HG03139 (cell line): ENCODE measurements at regions not wholly inside any gene's neighbourhood (a gene's known extent, or its start where the extent isn't known, plus 50 kb on each side); places are given as distances from the start of the nearest gene placed in this dataset.

ENCODE experiments used
- ATAC-seq: cut with Tn5 transposase; IDR thresholded peaks from one replicate; pipeline ENCODE4 v1.9.1; 2021; ENCODE audit not compliant: unreplicated experiment

DNA sequence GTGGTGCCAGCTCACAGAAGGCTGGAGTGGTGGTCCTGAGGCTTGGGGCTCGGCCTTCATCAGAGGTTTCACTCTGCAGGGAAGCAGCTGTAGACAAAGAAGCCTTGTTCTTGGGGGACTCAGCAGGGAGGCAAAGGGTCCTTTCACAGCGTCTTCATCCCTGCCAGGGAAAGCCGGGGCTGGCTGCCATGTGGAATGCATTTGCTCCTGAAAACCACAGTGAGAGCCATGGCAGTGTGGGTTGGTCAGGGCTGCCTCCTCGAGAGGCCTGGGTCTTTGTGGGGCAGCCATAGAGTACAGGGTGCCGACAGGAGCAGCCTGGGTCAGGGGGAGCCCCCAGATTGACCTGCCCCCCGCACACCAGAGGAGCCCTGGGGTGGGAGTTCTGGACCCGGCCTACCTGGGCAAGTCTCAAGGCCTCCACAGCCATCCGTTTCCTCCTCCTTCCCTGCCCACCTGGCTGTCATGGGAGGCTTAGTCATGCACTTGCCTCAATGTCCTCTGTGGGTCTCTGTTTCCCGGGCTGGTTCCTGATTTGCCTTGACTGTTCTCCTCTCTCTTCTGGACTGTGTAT is 144.0 kb downstream of the CDC5L start:
- no peak for ATAC-seq

DNA sequence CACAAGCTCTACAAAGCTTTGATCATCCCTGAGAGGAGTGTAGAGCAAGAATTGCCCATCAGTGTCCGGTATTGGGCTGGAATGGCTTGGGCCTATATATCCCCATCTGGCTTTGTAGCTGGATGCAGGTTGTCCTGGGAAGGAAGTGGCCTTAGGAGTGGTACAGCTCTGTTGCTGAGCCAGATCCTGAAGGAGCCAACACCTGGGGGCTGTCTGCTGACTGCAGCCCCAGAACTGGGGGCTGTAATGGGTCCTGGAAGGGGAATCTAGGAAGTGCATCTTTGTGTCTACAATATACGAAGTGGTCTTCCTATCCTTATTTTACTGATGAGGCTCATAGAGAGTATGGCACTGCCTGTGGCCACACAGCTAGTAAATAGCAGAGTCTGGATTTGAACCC is 145.9 kb downstream of the CDC5L start:
- ATAC-seq = no peak

DNA sequence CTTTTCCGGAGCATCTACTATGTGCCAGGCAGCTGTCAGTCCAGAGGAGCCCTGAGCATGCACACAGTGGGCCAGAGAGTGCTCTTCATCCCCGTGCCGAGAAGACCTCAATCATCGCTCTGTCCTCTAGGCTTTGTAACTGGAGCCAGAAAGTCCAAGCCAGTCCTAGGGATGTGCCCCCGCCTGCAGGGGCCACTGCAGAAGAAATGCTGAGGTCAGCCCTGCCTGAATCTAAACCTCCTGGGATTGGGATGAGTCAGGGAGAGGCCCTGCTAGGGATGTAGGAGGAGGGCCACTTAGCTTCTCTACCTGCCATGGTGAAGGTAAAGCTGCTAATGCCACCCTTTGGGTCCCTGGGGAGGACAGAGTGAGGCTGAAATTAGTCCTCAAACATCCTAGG is 146.8 kb downstream of the CDC5L start:
- no peak for ATAC-seq

DNA sequence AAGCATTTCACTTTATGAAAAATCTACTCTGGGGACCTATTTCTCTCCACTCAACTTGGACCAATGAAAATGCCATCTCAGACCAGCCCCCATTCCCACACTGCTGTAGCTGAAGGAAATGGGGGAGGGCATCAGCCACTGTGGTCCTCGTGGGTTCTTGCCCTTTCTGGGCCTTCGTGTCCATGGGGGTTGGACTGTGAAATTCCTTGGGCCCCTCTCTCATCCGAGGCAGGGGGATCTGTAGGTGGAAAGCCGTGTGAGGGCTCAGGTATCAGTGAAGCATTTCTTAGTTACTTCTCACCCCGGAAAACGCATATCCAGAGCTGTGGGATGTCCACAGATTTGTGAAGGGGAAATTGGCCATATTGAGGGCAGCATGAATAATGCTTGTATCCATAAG is 147.9 kb downstream of the CDC5L start:
- no peak for ATAC-seq

DNA sequence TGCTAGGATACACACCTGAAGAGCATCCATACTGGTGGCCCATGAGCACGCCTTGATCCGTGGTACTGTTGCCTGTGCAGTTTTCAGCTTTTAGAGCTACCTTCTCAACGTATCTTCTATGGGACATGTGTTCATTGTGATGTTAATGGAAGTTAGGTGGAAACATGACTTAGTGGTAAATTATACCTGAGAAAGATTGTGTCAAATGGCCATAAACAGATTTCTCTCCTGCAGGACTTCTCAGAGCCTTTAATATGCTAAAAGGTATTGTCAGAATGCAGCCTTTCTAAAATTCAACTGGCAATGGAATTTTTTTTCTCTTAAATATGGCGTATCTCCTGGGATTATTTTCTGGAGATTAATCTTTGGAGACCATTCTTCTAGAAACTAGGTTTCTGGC is 148.5 kb downstream of the CDC5L start:
- ATAC-seq = no peak

DNA sequence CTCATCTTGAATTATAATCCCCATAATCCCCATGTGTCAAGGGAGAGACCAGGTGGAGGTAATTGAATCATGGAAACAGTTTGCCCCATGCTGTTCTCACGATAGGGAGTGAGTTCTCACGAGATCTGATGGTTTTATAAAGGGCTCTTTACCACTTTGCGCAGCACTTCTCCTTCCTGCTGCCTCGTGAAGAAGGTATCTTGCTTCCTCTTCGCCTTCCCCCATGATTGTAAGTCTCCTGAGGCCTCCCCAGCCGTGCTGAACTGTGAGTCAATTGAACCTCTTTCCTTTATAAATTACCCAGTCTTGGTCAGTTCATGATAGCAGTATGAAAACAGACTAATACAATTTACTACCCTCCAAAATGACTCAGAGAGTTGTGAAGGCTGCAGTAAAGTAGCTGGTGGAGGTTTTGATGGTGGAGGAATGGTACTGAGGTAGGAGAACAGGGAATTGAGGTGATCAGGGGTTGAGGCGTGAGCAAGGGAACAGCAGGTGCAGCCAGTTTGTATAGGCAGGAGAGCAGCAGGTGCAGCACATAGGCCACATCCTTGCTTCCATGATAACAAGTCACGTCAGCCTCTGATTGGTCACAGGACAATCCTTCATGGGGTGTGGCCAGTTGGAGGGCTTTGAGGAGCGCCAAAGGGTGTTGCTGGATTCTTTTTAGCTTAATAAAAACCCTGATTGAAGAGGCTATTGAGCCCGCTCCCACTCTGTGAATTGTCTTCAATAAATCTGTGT is 150.0 kb downstream of the CDC5L start:
- ATAC-seq = no peak

DNA sequence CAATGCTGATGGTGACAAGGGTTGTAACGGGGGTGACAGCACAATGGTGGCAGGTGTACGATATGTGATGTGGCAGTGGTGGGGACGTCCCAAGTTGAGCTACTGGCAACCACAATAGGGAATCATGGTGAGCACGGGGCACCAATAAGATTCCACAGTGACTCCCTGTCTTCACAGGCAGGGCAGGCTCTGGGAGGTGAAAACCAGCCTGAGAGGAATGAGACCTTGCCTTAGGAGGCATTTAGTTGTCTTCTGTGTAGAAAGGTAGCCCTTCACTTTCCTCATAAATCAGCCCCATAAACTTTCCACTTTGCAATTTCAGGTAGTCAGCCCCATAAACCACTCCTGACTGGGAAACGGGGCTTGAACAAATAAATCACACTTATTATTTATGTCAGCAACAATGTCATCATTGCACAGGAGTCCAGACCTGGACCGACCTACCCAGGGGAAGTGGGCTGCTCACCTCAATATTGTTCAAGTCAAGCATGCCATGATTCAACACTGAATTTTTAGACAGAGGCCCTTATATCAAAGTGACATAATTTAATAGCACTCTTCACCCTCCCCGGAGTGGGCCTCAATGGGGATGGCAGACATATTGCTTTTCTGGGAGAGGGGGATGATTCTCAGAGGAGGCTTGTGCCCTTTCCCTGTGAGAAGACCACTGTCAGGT is 150.8 kb downstream of the CDC5L start:
- no peak for ATAC-seq

DNA sequence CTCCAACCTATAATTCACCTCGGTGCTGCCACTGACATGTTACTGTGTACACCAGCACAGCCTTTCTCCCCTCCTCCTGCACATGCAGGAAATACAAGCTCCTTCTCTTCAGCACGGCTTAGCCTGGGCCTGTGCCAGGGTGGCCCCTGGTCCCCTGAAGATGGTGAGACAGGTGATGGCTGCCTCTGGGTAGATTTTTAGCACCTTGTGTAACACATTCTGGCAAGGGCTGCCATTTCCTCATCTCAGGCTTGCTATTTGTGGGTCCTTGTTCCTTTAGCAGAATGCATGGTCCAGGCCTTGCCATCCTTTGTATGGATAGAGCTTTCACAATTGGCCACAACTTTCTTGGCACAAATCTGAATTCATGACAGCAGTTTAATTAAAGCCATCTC is 151.3 kb downstream of the CDC5L start:
- ATAC-seq = no peak

DNA sequence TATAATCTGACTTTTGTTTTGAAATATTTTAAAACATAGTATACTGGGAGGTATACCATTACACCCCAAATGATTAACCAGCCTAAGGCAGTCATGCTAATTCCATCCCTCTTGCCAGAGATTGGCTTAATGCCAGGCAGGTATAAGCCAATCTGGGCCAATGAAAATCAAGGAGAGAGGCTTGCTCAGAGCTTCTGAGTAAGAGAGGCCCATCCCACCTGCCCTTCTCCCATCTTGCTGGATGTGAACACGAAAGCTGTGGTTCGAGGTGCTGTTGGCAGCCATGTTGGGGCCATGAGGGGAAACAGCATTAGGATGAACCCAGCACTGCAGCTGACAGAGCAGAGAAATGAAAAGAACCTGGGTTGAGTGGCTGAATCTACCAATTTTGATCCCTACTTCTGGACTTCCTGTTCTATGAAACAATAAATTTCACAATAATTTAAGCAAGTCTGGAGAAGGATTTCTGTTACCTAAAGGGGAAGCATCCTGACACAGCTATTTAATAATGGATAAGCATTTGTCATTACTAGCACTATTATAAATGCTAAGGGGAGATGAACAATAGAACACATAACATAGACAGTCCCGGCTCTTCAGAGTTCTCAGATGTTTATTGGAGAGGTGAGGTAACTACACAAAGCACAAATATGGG is 152.3 kb downstream of the CDC5L start:
- no peak for ATAC-seq

DNA sequence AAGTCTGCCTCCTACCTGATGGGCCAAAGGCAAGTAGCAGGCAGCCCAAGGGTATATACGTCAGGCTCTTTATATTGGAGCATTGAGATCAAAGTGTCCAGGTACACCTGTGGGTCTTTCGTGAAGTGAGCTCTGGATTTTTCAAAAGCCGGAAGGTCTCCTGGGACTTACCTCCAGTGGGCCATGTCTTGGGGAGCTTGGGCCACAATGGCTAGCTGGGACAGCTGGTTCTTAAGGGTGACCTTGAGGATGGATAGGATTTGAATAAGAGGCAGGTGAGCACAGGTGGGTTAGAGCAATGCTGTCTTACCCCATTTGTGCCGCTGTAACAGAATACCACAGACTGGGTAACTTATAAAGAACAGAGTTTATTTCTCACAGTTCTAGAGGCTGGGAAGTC is 153.4 kb downstream of the CDC5L start:
- ATAC-seq = no peak

DNA sequence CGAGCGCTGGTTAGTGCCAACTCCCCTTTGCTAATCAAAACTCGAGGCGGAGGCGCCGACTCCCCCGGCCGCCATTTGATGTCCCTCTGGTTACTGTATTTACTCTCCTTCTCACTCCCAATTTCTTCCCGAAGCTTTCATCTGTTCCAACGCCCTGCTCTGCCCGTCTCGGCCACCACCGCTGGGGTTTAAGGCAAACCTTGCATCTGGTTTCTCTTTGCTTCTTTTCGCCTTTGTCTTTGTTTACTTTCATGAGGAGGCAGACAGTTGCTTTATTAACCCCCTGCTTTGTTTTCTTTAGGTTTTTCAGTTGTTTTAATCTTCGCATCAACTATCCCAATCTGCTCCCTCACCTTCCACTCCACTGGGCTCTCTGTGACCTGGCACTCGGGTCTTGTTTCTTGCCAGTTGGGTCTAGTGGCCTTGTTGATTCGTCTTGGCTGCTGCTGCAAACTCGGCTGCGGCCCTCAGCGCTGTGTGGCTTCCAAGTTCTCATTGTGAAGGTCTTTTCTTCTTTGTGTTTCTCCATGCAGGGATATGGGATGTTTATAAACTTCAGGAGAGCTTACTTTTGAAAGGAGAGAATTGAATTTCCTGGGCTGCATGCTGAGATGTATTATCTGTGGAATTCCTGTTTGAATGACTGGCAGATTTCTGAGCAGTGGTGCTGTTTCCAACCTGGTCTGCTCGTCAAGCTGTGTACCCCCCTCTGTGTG is 155.1 kb downstream of the CDC5L start:
- no peak for ATAC-seq

DNA sequence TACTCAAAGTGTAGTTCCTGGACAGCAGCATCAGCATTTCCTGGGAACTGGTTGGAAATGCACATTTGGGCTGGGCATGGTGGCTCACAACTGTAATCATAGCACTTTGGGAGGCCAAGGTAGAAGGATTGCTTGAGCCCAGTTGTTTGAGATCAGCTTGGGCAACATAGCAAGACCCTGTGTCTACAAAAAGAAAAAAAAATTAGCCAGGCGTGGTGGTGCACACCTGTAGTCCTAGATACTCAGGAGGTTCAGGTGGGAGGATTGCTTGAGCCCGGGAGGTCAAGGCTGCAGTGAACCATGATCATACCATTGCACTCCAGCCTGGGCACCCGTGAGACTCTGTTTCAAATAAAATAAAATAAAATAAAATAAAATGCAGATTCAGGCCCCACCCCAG is 156.2 kb downstream of the CDC5L start:
- no peak for ATAC-seq

DNA sequence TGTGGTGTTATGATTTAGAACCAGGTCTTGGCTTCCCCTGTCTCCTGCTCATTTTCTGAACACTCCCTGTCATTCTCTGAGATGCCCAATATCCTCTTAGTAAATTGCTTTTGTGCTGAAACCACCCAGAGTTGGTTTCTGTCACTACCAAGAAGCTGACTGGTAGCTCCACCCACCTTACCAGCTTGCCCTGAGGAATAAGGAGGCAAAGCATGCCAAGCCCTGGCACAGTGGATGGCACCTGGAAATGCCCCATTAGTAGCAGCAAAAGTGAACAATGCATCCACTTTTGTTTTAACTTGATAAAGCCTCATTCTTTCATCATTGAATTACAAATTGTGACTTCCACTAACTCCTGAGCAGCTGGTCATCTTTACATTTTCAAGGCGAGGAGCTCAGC is 157.7 kb downstream of the CDC5L start:
- no peak for ATAC-seq

DNA sequence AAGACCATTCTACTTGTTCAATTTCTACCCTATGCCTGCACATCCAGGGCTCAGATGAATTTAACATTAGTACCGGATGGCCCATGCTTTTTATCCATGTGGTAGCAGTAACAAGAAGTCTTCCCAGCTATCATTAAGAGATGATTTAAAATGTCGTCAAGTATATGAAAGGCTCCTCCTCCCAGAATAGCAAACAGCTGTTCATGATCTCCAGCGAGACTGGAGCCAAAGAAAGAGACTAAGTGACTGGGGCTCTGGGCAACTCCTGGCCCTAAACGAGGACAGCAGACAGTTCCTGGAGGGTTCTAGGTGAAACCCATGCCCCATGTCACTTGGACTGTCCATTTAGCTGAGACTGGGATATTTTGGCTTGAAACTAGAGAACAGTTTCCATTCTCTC is 160.8 kb downstream of the CDC5L start:
- no peak for ATAC-seq

DNA sequence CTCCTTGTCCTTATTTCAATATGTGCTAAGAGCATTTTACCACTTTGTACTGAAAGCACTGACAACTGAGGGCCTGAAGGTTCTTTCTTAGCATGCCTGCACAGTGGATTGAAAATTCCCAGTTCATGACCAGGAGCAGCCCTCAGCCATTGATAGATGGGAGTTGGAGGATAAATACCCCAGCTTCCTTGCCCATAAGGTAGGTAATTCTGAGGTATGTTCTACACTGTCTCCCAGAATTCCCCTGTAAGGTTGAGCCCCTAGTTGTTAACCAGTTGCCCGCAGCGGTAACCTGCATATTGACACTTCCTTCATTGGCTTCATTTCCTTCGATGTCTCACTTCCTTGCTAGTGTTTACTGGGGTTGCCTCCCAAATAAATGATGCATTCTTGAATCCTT is 162.0 kb downstream of the CDC5L start:
- ATAC-seq = no peak

DNA sequence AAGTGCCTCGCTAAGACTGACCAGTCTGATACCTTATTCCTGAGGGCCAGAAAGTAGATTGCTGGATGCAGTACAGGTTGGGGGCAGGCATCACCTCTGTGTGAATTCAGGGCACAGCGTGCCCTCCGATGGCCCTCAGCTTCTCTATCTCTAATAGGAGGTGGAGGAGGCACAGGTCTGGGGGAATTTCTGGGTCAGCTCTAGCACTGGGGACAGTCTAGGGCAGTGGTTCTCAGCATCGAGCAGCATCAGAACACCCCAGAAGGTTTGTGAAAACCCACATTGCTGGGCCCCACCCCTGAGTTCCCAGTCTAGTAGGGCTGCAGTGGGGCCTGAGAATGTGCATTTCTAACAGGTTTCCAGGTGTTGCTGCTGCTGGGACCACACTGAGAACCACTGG is 166.7 kb downstream of the CDC5L start:
- ATAC-seq = no peak

DNA sequence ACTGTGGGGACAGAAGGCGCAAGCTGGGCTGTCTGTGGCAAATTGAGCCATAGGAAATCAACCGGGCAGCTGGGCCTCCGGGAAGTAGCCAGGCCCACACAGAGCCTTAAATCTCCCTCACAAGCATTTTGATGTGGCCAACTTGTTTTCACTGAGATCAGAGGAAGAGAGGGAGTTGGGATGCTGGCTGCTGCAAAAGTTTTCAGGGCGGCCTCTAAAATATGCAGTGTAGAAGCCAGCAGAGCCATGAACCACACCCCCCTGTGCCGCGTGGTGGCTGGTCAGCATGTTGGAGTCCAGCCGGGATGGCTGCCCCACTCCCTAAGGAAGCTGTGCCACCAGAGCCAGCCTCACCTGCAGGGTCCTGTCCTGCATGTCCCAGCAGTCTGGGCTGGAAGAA is 167.4 kb downstream of the CDC5L start:
- ATAC-seq = no peak

DNA sequence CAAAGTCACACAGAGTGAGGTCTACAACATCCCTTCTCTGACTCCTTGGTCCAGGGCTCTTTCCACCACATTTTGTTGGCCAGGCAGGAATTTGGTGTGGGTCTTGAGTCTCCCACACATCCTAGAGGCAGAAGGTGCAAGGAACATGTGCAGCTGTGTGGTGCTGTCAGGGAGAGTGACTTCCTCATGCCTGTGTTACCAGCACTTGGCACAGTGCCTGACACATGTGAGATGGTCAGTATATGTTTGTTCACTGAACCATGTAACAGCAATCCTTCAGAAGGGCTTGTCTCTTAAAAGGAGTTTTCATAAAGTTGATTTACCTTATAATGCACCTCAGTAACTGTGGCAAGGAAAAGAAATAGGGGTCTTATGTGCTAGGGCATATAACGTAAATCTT is 168.5 kb downstream of the CDC5L start:
- no peak for ATAC-seq

DNA sequence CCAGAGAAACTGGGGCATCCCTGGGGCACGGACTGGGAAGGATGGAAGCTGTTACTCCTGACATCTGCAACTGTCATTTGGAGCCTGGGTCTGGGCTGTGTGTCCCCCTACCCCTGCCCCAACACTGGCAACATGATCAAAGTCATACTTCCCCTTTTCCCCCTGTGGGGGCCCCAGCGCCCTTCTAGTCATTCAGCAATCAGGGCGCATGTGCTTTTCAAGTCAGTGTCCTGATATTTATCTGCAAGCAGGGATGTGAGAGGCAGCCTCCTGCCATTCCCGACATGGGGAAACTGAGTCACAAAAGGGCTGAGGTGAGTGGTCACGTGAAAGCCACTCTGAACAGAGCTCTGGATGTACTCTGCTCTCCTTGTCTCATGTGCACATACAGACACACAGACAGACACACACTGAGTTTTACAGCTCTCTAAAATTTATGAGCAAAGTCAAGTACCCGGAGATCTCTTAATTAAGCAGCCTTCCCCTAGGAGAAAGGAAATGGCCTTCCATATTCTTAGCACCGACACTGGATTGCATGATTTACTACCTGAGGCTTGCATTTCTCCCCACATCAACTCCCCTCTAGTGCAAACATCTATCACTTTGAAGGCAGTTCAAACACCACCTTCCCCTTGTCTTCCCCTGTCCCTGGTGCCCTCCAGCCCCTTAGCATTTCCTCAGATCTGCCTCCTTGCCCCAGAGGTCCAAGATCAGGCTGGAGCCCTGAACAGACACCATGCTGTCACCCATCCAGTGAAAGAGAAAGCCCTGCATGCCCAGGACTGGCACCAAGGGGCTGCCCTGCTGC is 170.7 kb downstream of the CDC5L start:
- no peak for ATAC-seq

DNA sequence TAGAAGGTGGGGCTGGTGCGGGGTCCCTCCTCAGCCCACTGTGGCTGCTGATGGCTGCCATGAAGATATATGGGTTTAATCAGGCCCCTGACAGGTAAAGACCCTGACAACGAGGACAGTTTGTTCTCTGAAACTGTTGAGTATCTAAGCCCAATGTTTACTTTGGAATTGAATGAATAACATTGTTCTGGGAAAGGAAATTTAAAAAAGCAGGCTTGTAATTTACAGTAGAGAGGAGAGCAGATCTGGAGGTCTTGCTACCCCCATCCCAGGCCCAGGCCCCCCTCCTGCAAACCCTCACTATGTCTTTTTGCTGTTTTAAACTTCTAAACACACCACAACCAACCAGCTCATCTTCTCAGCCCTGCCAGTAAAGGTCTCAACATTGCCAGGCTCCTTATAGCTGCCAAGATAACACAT is 171.3 kb downstream of the CDC5L start:
- no peak for ATAC-seq
